Fibroblast of lung (primary cell): ENCODE measurements at regions not wholly inside any gene's neighbourhood (a gene's known extent, or its start where the extent isn't known, plus 50 kb on each side); places are given as distances from the start of the nearest gene placed in this dataset.

Source experiments
- DNase-seq, 2 donors: peaks; one replicate each; pipeline versions ENCODE4 v3.0.0 to v3.0.0-alpha.2; 2010; ENCODE audit warnings: low read depth in 2 of 2
- H2AFZ ChIP-seq: 2 replicates; pipeline ENCODE4 v1.5.1; 2012; ENCODE audit warnings: low read length, control low read depth, inconsistent platforms
- H3K27ac ChIP-seq: 2 replicates; pipeline ENCODE4 v1.5.1; 2011; ENCODE audit warnings: low read length, control low read depth; ENCODE audit not compliant: insufficient read depth
- H3K27me3 ChIP-seq: 2 replicates; pipeline ENCODE4 v1.5.1; 2011; ENCODE audit warnings: mild to moderate bottlenecking, low read length; ENCODE audit not compliant: control insufficient read depth, insufficient read depth
- H3K36me3 ChIP-seq: 2 replicates; pipeline ENCODE4 v1.5.1; 2011; ENCODE audit warnings: low read length; ENCODE audit not compliant: control insufficient read depth, insufficient read depth
- H3K4me1 ChIP-seq: 2 replicates; pipeline ENCODE4 v1.5.1; 2011; ENCODE audit warnings: low read length; ENCODE audit not compliant: control insufficient read depth, insufficient read depth; ENCODE audit errors: extremely low read depth
- H3K4me2 ChIP-seq: 2 replicates; pipeline ENCODE4 v1.5.1; 2011; ENCODE audit warnings: low read length, control low read depth; ENCODE audit not compliant: insufficient read depth; ENCODE audit errors: extremely low read depth
- H3K4me3 ChIP-seq, 4 experiments: fragments of 200-600 bp in 1 of 4; sonication (generic) in 1 of 4; replicated peaks in 1 of 4; 2 replicates each; pipeline ENCODE4 v1.5.1; 2011 to 2016; ENCODE audit warnings: low read length in 4 of 4, low read depth in 3 of 4, mild to moderate bottlenecking in 3 of 4, control low read depth in 2 of 4, inconsistent platforms in 1 of 4, mixed read lengths in 1 of 4; ENCODE audit not compliant: insufficient read depth in 1 of 4; ENCODE audit errors: control extremely low read depth in 1 of 4
- H3K79me2 ChIP-seq: 2 replicates; pipeline ENCODE4 v1.5.1; 2012; ENCODE audit warnings: mild to moderate bottlenecking, low read length, inconsistent platforms; ENCODE audit not compliant: control insufficient read depth, insufficient read depth
- H3K9ac ChIP-seq: 2 replicates; pipeline ENCODE4 v1.5.1; 2011; ENCODE audit warnings: mild to moderate bottlenecking, low read length, control low read depth; ENCODE audit not compliant: insufficient read depth
- H3K9me3 ChIP-seq: 2 replicates; pipeline ENCODE4 v1.5.1; 2012; ENCODE audit warnings: low read depth, low read length; ENCODE audit not compliant: control insufficient read depth, insufficient read depth
- H4K20me1 ChIP-seq: 2 replicates; pipeline ENCODE4 v1.5.1; 2011; ENCODE audit warnings: low read length; ENCODE audit not compliant: control insufficient read depth, insufficient read depth; ENCODE audit errors: extremely low read depth
- EZH2 ChIP-seq: IDR thresholded peaks from 2 replicates; pipeline ENCODE4 v1.5.1; 2012; ENCODE audit warnings: low read length, control low read depth, mild to moderate bottlenecking; ENCODE audit errors: missing control alignments
- TF ChIP-seq, protein P1 (sequence below), 2 donors: IDR thresholded peaks in 1 of 2; conservative IDR thresholded peaks in 1 of 2; 1 replicate in 1 of 2; 2 replicates in 1 of 2; pipeline ENCODE4 v1.5.1; 2011 to 2012; ENCODE audit warnings: low read length in 2 of 2, control low read depth in 1 of 2, inconsistent platforms in 1 of 2, low read depth in 1 of 2, mild to moderate bottlenecking in 1 of 2

DNA sequence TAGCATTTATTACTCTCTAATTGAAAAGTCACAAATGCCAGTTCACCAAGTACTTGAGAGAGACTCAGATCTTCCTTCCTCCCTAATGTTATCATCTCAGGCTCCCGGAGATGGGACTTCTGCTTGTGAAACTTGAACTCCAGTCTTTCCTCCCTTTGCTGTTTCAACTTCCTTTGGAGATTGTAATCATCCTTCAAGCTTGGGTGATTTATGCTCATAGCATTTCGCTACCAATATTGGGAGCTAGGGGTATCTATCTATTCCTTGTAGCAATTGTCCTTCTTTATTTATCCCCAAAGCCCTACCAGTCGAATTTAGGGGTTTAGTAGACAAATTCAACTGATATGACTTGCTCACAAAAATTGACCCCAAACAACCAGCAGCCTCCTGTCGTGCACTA lies 117.9 kb upstream of the STARD3NL start:
- no peaks in the 10 kb centered on the region for H3K27me3 ChIP-seq
- H3K27ac ChIP-seq, result no peak overlapping the region
- no peak overlapping the region for H3K9ac ChIP-seq
- no peaks in the 10 kb centered on the region for H3K79me2 ChIP-seq
- H3K9me3 ChIP-seq, result no peaks in the 10 kb centered on the region
- no peaks in the 10 kb centered on the region for H3K4me1 ChIP-seq
- H3K4me3 ChIP-seq, result no peak overlapping the region
- no peak overlapping the region for H2AFZ ChIP-seq
- no peaks in the 10 kb centered on the region for H4K20me1 ChIP-seq
- no peak for DNase-seq
- H3K4me2 ChIP-seq, result no peak overlapping the region
- H3K36me3 ChIP-seq, result no peaks in the 10 kb centered on the region
- no peak for TF ChIP-seq EZH2
- TF ChIP-seq, protein P1, sequence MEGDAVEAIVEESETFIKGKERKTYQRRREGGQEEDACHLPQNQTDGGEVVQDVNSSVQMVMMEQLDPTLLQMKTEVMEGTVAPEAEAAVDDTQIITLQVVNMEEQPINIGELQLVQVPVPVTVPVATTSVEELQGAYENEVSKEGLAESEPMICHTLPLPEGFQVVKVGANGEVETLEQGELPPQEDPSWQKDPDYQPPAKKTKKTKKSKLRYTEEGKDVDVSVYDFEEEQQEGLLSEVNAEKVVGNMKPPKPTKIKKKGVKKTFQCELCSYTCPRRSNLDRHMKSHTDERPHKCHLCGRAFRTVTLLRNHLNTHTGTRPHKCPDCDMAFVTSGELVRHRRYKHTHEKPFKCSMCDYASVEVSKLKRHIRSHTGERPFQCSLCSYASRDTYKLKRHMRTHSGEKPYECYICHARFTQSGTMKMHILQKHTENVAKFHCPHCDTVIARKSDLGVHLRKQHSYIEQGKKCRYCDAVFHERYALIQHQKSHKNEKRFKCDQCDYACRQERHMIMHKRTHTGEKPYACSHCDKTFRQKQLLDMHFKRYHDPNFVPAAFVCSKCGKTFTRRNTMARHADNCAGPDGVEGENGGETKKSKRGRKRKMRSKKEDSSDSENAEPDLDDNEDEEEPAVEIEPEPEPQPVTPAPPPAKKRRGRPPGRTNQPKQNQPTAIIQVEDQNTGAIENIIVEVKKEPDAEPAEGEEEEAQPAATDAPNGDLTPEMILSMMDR (conservative IDR thresholded peaks at IDR 0.05 in 1 of 2, IDR thresholded peaks at IDR 0.05 in 1 of 2; ENCODE audit: low read depth in 1 of 2, low read length in 2 of 2), result no peak

DNA sequence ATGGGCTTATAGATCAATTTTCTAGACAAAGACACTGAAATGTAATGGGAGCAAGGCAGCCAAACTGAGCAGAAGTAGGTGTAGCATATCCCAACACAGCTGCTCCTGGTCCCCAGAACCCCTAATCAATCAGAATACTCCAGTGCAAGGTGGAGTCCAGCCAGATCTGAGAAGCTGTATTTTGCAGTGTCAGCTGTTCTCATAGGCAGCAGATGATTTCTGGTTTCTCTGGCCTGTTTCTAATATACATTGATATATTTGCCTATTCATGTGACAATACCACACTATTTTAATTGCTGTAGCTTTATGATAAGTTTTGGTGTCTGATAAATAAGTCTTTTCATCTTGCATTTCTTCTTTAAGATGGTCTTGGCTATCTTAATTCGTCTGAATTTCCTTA lies 117.4 kb upstream of the STARD3NL start:
- no peak overlapping the region for H3K27ac ChIP-seq
- no peaks in the 10 kb centered on the region for H3K27me3 ChIP-seq
- H3K4me2 ChIP-seq, result no peak overlapping the region
- DNase-seq, result no peak
- H3K79me2 ChIP-seq, result no peaks in the 10 kb centered on the region
- no peak overlapping the region for H3K9ac ChIP-seq
- H3K36me3 ChIP-seq, result no peaks in the 10 kb centered on the region
- no peaks in the 10 kb centered on the region for H3K4me1 ChIP-seq
- no peaks in the 10 kb centered on the region for H4K20me1 ChIP-seq
- no peak overlapping the region for H2AFZ ChIP-seq
- TF ChIP-seq, protein P1 (conservative IDR thresholded peaks at IDR 0.05 in 1 of 2, IDR thresholded peaks at IDR 0.05 in 1 of 2; ENCODE audit: low read depth in 1 of 2, low read length in 2 of 2), result no peak
- H3K4me3 ChIP-seq, result no peak overlapping the region
- no peaks in the 10 kb centered on the region for H3K9me3 ChIP-seq

DNA sequence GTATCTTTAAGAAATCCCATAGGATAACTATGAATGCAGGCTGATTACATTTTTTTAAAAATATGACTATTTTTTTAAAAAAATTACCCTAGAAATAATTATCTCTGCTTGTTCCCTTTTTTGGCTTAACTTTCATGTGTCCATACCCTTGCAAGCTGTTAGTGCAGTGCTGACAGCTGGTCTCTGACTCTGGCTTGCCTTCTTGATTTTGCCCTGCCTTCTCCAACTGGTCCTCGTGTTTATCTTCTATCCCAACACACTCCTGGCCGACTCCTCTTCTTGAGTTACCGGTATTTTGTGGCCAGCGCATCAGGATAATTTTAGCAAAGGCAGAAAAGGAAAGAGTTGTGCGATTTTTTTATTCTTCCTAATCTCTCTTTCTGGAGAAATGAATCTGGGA lies 111.7 kb upstream of the STARD3NL start:
- Histone ChIP-seq H3K36me3 (no peaks in the 10 kb centered on the region), H3K27ac (no peak overlapping the region), H4K20me1 (no peaks in the 10 kb centered on the region), H3K9me3 (no peaks in the 10 kb centered on the region), H3K27me3 (no peaks in the 10 kb centered on the region), H3K4me3 (no peak overlapping the region), H3K4me2 (no peak overlapping the region), H3K4me1 (no peaks in the 10 kb centered on the region), H3K9ac (no peak overlapping the region), H3K79me2 (no peaks in the 10 kb centered on the region), H2AFZ (no peak overlapping the region)
- TF ChIP-seq, protein P1 (conservative IDR thresholded peaks at IDR 0.05 in 1 of 2, IDR thresholded peaks at IDR 0.05 in 1 of 2; ENCODE audit: low read depth in 1 of 2, low read length in 2 of 2), result no peak
- TF ChIP-seq EZH2, result no peak
- no peak for DNase-seq
